GM12873 (cell line): ENCODE measurements at regions not wholly inside any gene's neighbourhood (a gene's known extent, or its start where the extent isn't known, plus 50 kb on each side); places are given as distances from the start of the nearest gene placed in this dataset.

ENCODE experiments used
- TF ChIP-seq, protein P1 (sequence below): IDR thresholded peaks from 2 replicates; pipeline ENCODE4 v1.5.1; 2012; ENCODE audit warnings: low read depth, mild to moderate bottlenecking, moderate library complexity, low read length, control low read depth; ENCODE audit not compliant: insufficient read depth; ENCODE audit errors: missing control alignments

DNA sequence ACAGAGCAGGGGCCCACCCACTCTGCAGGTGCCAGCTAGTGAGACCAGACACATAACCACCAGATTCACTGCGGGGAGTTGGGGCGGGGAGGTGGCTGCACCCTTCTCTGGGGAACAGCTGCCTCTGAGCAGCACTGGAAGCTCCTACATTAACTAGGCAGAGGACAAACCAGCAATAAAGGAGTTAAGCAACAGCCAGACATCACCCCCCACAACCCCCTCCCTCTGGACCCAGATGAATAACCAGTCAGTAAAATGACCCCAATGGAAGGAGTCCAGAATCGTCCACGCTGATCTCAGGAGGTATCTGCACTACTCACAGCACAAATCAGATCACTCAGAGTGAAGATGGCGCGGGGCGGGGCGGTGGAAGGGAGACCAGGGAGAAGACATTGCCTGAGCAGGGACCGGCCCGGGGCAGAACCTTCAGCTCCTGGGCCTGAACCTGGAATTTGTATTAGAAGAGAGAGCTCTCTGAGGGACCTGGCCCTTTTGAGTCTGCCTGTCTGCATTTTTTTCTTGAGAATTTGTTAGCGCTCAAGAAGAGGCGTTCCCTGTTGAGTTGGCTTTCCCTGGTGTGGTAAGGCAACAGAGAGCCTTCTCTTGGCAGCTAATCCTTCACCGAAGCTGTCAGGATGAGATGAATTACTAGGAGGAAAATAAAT lies 125.5 kb upstream of the NCAM1 start:
- TF ChIP-seq, protein P1, sequence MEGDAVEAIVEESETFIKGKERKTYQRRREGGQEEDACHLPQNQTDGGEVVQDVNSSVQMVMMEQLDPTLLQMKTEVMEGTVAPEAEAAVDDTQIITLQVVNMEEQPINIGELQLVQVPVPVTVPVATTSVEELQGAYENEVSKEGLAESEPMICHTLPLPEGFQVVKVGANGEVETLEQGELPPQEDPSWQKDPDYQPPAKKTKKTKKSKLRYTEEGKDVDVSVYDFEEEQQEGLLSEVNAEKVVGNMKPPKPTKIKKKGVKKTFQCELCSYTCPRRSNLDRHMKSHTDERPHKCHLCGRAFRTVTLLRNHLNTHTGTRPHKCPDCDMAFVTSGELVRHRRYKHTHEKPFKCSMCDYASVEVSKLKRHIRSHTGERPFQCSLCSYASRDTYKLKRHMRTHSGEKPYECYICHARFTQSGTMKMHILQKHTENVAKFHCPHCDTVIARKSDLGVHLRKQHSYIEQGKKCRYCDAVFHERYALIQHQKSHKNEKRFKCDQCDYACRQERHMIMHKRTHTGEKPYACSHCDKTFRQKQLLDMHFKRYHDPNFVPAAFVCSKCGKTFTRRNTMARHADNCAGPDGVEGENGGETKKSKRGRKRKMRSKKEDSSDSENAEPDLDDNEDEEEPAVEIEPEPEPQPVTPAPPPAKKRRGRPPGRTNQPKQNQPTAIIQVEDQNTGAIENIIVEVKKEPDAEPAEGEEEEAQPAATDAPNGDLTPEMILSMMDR, result no peak

DNA sequence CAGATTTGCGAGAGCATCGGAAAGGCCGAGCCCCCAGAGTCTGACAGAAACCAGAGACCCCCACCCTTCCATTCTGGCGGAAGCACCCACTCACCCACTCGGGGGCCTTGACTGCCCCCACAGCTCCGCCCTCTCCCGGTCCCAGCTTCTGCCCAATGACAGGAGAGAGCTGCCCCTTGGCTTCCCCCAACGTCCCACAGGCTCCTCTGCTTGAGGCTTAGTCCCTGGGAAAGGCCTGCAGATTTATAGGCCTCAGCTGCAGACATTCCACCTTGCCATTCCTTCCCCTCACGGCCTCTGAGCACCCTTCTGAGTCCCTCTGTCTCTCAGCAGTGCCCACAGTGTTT lies 125.0 kb upstream of the NCAM1 start:
- TF ChIP-seq, protein P1, result no peak

DNA sequence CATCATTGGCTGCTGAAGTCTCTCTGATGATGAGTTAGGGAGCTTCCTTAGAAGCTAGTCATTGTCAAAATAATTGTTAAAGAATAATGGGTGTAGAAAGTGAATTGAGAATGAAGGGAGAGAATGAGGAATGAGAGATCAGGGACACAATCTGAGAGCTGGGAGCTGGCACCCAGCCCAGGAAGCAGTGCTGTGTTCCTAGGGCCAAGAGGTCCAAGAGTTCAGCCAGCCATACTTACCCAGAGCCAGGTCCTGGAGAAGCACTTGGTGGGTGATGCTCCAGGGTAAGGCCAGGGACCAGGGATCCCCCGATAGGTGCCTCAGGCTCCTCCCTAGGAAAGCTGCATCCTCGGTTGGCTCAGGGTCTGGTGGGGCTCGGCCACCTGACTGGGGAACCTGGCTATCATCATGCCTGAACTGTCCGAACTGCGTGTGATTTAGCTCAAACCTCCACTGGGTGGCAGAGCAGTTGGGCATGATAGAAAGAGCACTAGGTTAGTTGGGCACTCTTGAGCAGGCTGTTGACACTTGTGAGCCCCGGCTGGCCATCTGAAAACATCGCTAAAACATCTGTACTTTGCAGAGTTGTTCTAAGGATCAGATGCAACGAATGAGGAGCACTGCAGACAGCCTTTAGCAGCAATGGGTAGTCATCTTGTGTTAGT lies 123.9 kb upstream of the NCAM1 start:
- TF ChIP-seq, protein P1, result peak; percentile 21

DNA sequence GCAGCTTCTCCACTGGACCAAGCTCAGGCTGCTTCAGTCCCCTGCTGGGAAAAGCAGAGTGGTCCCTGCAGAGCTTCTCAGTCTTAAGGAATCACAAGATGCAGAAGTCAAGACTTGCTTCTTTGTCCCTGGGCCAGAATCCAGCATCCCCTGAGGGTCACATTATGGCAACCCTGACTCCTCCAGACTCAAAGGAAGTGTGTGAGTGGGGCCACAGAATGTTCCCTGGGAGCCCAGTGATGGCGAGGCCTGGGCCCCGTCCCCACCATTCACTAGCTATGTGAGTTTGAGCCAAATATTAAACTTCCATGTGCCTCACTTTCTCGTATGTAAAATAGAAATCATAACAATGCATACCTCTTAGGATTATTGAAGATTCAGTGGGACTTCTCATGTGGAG lies 122.2 kb upstream of the NCAM1 start:
- TF ChIP-seq, protein P1, result no peak

DNA sequence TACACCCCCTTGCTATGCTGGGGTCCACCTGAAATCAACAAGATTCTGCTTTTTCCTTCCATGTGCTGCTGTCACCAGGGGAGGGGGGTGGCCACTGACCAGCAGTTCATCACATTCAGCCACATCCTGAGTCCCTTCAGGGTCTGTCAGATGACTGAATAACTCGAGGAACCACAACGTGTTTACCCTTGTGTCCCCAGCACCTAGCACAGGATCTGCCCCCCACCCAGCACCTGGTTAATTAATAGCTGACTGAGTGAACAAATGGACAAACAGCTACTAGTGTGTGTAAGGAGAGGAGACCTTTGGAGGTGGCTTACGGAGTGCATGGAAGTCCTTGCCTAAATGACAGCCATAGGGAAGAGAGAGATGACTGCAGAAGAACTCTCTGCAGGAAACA lies 119.5 kb upstream of the NCAM1 start:
- TF ChIP-seq, protein P1, result no peak

DNA sequence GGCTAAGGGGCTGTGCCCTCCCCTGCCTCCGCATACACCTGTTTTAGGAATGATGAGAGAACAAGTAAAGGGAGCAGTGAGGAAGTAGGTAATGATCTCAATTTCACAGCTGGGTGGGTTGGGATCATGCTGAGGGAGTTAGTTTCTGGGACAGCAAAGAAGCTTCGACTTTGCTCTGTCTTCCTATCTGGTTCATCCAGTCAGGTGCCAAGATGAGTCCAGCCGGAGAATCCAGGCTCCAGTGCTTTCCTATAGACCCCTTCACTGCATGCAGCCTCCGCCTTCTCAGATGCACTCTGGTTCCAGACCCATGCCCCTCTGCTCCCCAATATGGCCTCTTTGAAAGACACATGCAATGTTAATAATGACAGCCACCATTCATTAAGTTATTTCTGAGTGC lies 119.1 kb upstream of the NCAM1 start:
- TF ChIP-seq, protein P1, result no peak

DNA sequence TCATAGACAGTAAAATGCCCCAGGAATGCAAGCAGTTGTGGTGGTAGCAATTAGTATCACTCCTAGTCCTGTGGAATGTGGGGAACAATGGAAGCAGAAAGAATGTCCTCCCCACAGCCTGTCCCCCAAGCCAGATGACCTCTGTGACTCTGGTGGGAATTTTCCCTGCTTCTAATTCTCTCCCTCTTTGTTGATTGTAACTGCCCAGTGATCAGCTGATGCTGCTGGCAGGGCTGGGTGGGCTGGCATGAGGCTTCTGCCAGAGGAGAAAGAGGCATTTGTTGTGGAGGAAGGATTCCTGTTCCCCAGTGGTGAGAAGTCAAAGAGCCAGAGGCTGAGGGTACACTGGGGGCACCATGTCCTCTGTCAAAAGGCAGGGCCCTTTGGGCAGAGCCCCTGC lies 116.7 kb upstream of the NCAM1 start:
- TF ChIP-seq, protein P1, result no peak
